H1 (cell line): ENCODE measurements at regions not wholly inside any gene's neighbourhood (a gene's known extent, or its start where the extent isn't known, plus 50 kb on each side); places are given as distances from the start of the nearest gene placed in this dataset.

Experiments
- CTCF ChIA-PET: fragments of 300-600 bp; sonication (Branson Sonifier 250); formaldehyde crosslinking; loops from one replicate; lab custom pipeline; 2021; ENCODE audit not compliant: partially characterized antibody; lab: Charles Lee
- POLR2A ChIA-PET: fragments of 300-600 bp; sonication (Branson Sonifier 250); formaldehyde crosslinking; loops from one replicate; lab custom pipeline; 2021; ENCODE audit warnings: inconsistent platforms; ENCODE audit not compliant: partially characterized antibody; lab: Charles Lee
- DNase-seq, 2 experiments: peaks; one replicate each; pipeline versions ENCODE4 v3.0.0 to v3.0.0-alpha.2; 2010 to 2022; ENCODE audit warnings: low spot score in 2 of 2, low read depth in 1 of 2, mixed read lengths in 1 of 2
- FAIRE-seq: peaks from 2 replicates; lab custom pipeline; 2011; peaks lifted over from hg19 to GRCh38; lab: Jason Lieb, UNC
- H2AFZ ChIP-seq: 2 replicates; pipeline ENCODE4 v1.8.1; 2012; ENCODE audit warnings: low read length, inconsistent platforms
- H2AK5ac ChIP-seq: 2 replicates; pipeline ENCODE4 v1.6.1; 2013; ENCODE audit warnings: low read depth, low read length
- H2BK120ac ChIP-seq: replicated peaks from 2 replicates; pipeline ENCODE3; 2013; ENCODE audit warnings: low read depth, low read length, inconsistent platforms
- H2BK12ac ChIP-seq: 2 replicates; pipeline ENCODE4 v1.6.1; 2013; ENCODE audit warnings: low read depth, low read length
- H2BK15ac ChIP-seq: 2 replicates; pipeline ENCODE4 v1.6.1; 2013; ENCODE audit warnings: low read length
- H2BK20ac ChIP-seq: 2 replicates; pipeline ENCODE4 v1.6.1; 2013; ENCODE audit warnings: low read length
- H2BK5ac ChIP-seq: 2 replicates; pipeline ENCODE4 v1.6.1; 2013; ENCODE audit warnings: low read depth, low read length
- H3K14ac ChIP-seq: 2 replicates; pipeline ENCODE4 v1.6.1; 2013; ENCODE audit warnings: inconsistent platforms; ENCODE audit not compliant: insufficient read length
- H3K18ac ChIP-seq: 2 replicates; pipeline ENCODE4 v1.6.1; 2013; ENCODE audit warnings: low read length; ENCODE audit errors: extremely low read depth
- H3K23ac ChIP-seq: 2 replicates; pipeline ENCODE4 v1.6.1; 2013; ENCODE audit warnings: inconsistent platforms; ENCODE audit not compliant: insufficient read length
- H3K23me2 ChIP-seq: 2 replicates; pipeline ENCODE4 v1.6.1; 2013; ENCODE audit warnings: low read depth, low read length
- H3K27ac ChIP-seq: 2 replicates; pipeline ENCODE4 v1.6.1; 2011; ENCODE audit warnings: low read depth, low read length, inconsistent platforms
- H3K27me3 ChIP-seq, 4 experiments: replicated peaks in 1 of 4; 1 replicate in 1 of 4; 2 replicates in 3 of 4; pipeline versions ENCODE4 v1.6.1 to v1.8.1; 2011 to 2013; ENCODE audit warnings: low read length in 3 of 4, mild to moderate bottlenecking in 3 of 4, inconsistent platforms in 2 of 4, mixed read lengths in 2 of 4, moderate library complexity in 1 of 4; ENCODE audit not compliant: control insufficient read depth in 3 of 4, insufficient read depth in 3 of 4; ENCODE audit errors: extremely low read depth in 1 of 4
- H3K36me3 ChIP-seq, 4 experiments: 2 replicates each; pipeline versions ENCODE4 v1.6.1 to v1.8.1; 2011 to 2013; ENCODE audit warnings: mild to moderate bottlenecking in 4 of 4, low read length in 3 of 4, moderate library complexity in 2 of 4, control low read depth in 1 of 4, inconsistent platforms in 1 of 4; ENCODE audit not compliant: insufficient read depth in 4 of 4, control insufficient read depth in 2 of 4
- H3K4ac ChIP-seq: replicated peaks from 2 replicates; pipeline ENCODE3; 2013; ENCODE audit warnings: low read length, low read depth, mixed read lengths, inconsistent platforms; ENCODE audit not compliant: insufficient read length
- H3K4me1 ChIP-seq, 4 experiments: replicated peaks in 1 of 4; 1 replicate in 1 of 4; 2 replicates in 3 of 4; pipeline versions ENCODE4 v1.6.1 to v1.8.1; 2011 to 2013; ENCODE audit warnings: low read length in 3 of 4, inconsistent platforms in 2 of 4, mixed read lengths in 1 of 4; ENCODE audit not compliant: insufficient read depth in 4 of 4, control insufficient read depth in 3 of 4
- H3K4me2 ChIP-seq, 2 experiments: 2 replicates each; pipeline versions ENCODE4 v1.6.1 to v1.8.1; 2011 to 2013; ENCODE audit warnings: low read depth in 2 of 2, low read length in 2 of 2, control low read depth in 1 of 2, inconsistent platforms in 1 of 2, mild to moderate bottlenecking in 1 of 2; ENCODE audit not compliant: insufficient read depth in 1 of 2
- H3K4me3 ChIP-seq, 4 experiments: fragments of 200-600, 300-600 bp in 1 of 4; sonication (generic), shearing (Covaris generic), sonication (Bioruptor Twin) in 1 of 4; 2 replicates each; pipeline versions ENCODE4 v1.5.1 to v1.8.1; 2011 to 2016; ENCODE audit warnings: low read length in 4 of 4, low read depth in 3 of 4, control low read depth in 2 of 4, inconsistent platforms in 2 of 4, mild to moderate bottlenecking in 2 of 4, mixed read lengths in 1 of 4, moderate library complexity in 1 of 4; ENCODE audit not compliant: insufficient read depth in 2 of 4; ENCODE audit errors: extremely low read depth in 1 of 4
- H3K56ac ChIP-seq: replicated peaks from 2 replicates; pipeline ENCODE3; 2013; ENCODE audit warnings: low read depth, mild to moderate bottlenecking, mixed read lengths, low read length, inconsistent platforms; ENCODE audit not compliant: insufficient read length
- H3K79me1 ChIP-seq: 2 replicates; pipeline ENCODE4 v1.6.1; 2013; ENCODE audit warnings: low read depth, low read length, control low read depth
- H3K79me2 ChIP-seq, 2 experiments: 2 replicates each; pipeline versions ENCODE4 v1.6.1 to v1.8.1; 2012 to 2013; ENCODE audit warnings: low read length in 2 of 2, mild to moderate bottlenecking in 2 of 2, inconsistent platforms in 1 of 2; ENCODE audit not compliant: insufficient read depth in 2 of 2, control insufficient read depth in 1 of 2
- H3K9ac ChIP-seq, 4 experiments: replicated peaks in 1 of 4; 1 replicate in 1 of 4; 2 replicates in 3 of 4; pipeline versions ENCODE4 v1.6.1 to v1.8.1; 2011 to 2013; ENCODE audit warnings: low read depth in 3 of 4, low read length in 3 of 4, control low read depth in 2 of 4, mild to moderate bottlenecking in 2 of 4, moderate library complexity in 2 of 4, inconsistent platforms in 1 of 4; ENCODE audit errors: extremely low read depth in 1 of 4
- H3K9me3 ChIP-seq, 2 experiments: 2 replicates each; pipeline versions ENCODE4 v1.6.1 to v1.8.1; 2012 to 2013; ENCODE audit warnings: mild to moderate bottlenecking in 2 of 2, moderate library complexity in 2 of 2, control low read depth in 1 of 2, inconsistent platforms in 1 of 2, low read depth in 1 of 2, low read length in 1 of 2, mixed read lengths in 1 of 2; ENCODE audit not compliant: insufficient read depth in 2 of 2
- H4K20me1 ChIP-seq, 2 experiments: replicated peaks in 1 of 2; 2 replicates each; pipeline versions ENCODE3 to v1.8.1; 2011 to 2013; ENCODE audit warnings: inconsistent platforms in 2 of 2, low read length in 2 of 2, mild to moderate bottlenecking in 1 of 2; ENCODE audit not compliant: insufficient read depth in 2 of 2, control insufficient read depth in 1 of 2
- H4K5ac ChIP-seq: 2 replicates; pipeline ENCODE4 v1.6.1; 2013; ENCODE audit warnings: low read length, low read depth, mixed read lengths, inconsistent platforms; ENCODE audit not compliant: insufficient read length
- H4K8ac ChIP-seq: 2 replicates; pipeline ENCODE4 v1.8.0; 2013; ENCODE audit warnings: mild to moderate bottlenecking, moderate library complexity, low read length, inconsistent platforms; ENCODE audit not compliant: insufficient read depth; ENCODE audit errors: extremely low read depth
- H4K91ac ChIP-seq: replicated peaks from 2 replicates; pipeline ENCODE3; 2013; ENCODE audit warnings: low read length, mixed read lengths, inconsistent platforms; ENCODE audit not compliant: insufficient read length
- TCF12 ChIP-seq: IDR thresholded peaks from 2 replicates; pipeline ENCODE4 v1.6.1; 2011; ENCODE audit warnings: low read depth, mild to moderate bottlenecking, low read length
- YY1 ChIP-seq: IDR thresholded peaks from 2 replicates; pipeline ENCODE4 v1.6.1; 2011; ENCODE audit warnings: low read depth, mild to moderate bottlenecking, low read length
- WGBS, 2 experiments: shearing (Covaris generic) in 1 of 2; methylation state at CpG; one replicate each; pipeline versions ENCODE4 v1.1.6 to v1.1.7; 2013 to 2015; ENCODE audit warnings: low lambda C conversion rate in 2 of 2, mixed read lengths in 2 of 2, inconsistent platforms in 1 of 2, low coverage in 1 of 2, missing lambda C conversion rate in 1 of 2; ENCODE audit not compliant: insufficient replicate concordance in 2 of 2, insufficient coverage in 1 of 2, insufficient read length in 1 of 2; ENCODE audit errors: extremely low coverage in 1 of 2, missing lambda C conversion rate in 1 of 2; 5-methylcytosine and 5-hydroxymethylcytosine counted together

DNA sequence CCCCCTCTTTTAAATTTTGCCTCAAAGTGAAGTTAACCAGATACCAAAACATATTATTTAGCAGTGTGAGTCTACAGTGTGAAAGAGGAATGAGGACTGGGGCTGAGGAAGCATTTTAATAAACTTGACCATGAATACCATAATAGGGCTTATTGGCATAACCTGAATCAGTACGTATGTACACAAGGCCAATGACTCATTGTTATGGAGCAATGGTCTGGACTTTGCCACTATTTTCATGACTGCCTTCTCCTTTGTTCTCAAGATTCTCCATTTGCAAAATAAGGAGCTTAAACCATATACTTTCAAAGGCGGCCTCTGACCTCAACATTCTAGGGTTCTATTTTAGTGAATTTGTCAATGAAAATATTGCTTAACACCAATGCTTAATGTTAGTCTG lies 102.8 kb upstream of the OR13H1 start:
- H3K27ac ChIP-seq = no peak overlapping the region
- no peak overlapping the region for H3K4me3 ChIP-seq
- POLR2A ChIA-PET = interaction anchor here (1.0 kb wide), 1 partner anchor 12 kb away, joined by 3 read pairs; no protein-coding TSS in a partner anchor
- no peak overlapping the region for H3K23ac ChIP-seq
- 76% methylated on average over 2 of the region's 2 CpGs; no CpG with 5 or more reads in 1 of the 2 experiments for WGBS, 2 experiments
- H2BK120ac ChIP-seq = no peak overlapping the region
- H3K79me1 ChIP-seq = no peaks in the 10 kb centered on the region
- H3K9me3 ChIP-seq = no peaks in the 10 kb centered on the region
- CTCF ChIA-PET = no interaction called here
- H2AK5ac ChIP-seq = no peak overlapping the region
- no peak overlapping the region for H2BK5ac ChIP-seq
- no peak for DNase-seq
- no peak overlapping the region for H3K9ac ChIP-seq
- no peak overlapping the region for H4K91ac ChIP-seq
- H3K36me3 ChIP-seq = no peaks in the 10 kb centered on the region
- no peaks in the 10 kb centered on the region for H3K27me3 ChIP-seq
- H4K5ac ChIP-seq = no peak overlapping the region
- H2AFZ ChIP-seq = no peak overlapping the region
- no peak overlapping the region for H3K18ac ChIP-seq
- H3K14ac ChIP-seq = no peak overlapping the region
- H3K4me2 ChIP-seq = no peak overlapping the region
- FAIRE-seq = no peak
- no peak overlapping the region for H2BK12ac ChIP-seq
- no peaks in the 10 kb centered on the region for H3K23me2 ChIP-seq
- H4K8ac ChIP-seq = no peak overlapping the region
- no peak overlapping the region for H2BK15ac ChIP-seq
- no peaks in the 10 kb centered on the region for H3K79me2 ChIP-seq
- H4K20me1 ChIP-seq = no peaks in the 10 kb centered on the region
- no peak overlapping the region for H3K4ac ChIP-seq
- H2BK20ac ChIP-seq = no peak overlapping the region
- H3K4me1 ChIP-seq = peaks cover 0 to 3% (median 0%) of the 10 kb centered on the region in 4 experiments; a peak in 2 of 7 replicates
- no peak overlapping the region for H3K56ac ChIP-seq
- no peak for TF ChIP-seq TCF12
- no peak for TF ChIP-seq YY1
